ENCODE measurements at regions not wholly inside any gene's neighbourhood (a gene's known extent, or its start where the extent isn't known, plus 50 kb on each side); places are given as distances from the start of the nearest gene placed in this dataset.

DNA sequence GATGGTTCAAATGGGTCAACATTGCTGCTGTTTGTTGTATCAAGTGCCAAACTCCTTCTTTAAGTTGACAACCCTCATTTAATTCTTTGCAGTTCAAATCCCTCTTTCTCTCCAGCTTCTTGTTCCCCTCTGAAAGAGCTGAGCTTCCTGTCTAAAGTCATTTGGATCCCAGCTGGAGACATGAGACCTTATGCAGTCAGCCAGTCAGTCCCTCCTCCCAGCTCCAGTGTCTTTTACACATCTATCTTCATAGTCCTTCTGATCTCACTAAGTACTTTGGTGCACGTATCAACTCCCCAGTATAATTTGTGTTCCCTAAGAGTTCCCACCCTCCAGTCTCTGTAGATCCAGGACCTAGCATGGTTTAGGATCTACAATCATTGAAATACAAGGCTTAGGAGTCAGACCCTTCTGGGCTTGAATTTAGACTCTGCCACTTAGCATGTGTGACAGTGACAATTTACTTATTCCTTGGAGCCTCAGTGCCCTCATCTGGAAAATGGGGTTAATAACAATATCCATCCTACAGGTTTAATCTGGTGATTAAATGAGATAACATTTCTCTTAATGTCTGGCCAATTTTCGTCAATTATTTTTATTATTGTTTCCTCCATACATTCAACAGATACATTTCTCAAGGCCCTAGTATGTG lies 102.8 kb upstream of the SEMA6D start:
- no peak for DNase-seq

DNA sequence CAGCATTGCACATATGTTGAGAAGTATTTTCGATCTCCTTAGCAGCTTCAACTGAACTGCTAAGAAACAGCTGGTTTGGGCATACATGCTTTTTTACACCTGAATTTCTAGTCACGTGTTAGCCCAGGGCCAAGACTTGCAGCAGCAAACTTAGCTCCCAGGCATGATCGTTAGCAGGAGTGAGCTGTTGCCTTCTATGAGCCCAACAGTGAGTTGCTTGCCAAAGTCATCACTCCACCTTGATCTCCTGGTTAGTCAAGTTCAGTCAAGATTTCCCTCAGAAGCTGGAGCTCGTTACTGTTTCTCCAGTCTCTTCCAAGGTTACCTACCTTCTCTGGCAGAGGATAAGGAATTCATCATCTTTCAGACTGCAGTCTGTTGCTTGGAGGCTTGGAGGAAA lies 100.4 kb upstream of the SEMA6D start:
- DNase-seq = no peak

GRCh38 chr15:47618241-47618640 lies 99.1 kb upstream of the SEMA6D start:
- no peak for DNase-seq

- DNase-seq = no peak
Measured at GRCh38 chr15:47620960-47621681, 96.2 kb upstream of the SEMA6D start.

GRCh38 chr15:47622055-47622454 lies 95.2 kb upstream of the SEMA6D start:
- no peak for DNase-seq

DNA sequence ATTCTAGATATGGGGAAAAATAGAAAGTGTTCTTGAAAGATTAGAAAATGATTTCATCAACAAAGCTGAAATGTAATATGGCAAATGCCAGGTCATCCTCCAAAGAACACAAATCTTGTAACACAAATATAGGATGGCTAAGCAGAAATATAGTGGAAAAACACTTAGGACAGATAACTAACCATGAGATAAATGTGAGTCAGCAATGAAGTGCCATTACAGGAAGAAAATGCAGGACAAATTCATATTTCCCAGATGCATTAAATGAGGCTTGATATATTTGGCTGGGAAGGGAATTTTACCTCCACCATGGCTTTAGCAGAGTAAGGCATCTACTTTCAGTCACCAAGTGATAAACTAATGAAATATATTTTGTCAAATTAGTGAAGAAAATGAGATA lies 92.8 kb upstream of the SEMA6D start:
- no peak for DNase-seq

DNA sequence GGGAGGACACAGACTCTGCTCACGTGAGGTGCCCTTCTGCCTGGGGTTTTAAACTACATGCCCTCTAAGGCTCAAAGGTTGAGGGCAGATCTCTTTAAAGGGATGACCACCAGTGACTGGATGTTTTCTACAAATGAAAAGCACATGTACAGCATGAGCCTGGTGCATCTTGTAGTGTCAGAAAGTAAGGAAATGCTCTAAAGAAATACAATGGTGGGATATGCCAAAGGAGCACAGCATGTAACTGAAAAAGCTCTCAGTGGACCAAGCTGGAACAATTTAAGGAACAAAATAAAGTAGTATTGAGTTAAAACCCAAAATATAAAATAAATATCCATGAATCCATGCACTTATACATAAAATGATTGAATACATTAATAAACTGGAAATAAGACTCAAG lies 78.3 kb upstream of the SEMA6D start:
- no peak for DNase-seq

- DNase-seq = no peak
Measured at GRCh38 chr15:47640079-47640478, 77.2 kb upstream of the SEMA6D start.

DNA sequence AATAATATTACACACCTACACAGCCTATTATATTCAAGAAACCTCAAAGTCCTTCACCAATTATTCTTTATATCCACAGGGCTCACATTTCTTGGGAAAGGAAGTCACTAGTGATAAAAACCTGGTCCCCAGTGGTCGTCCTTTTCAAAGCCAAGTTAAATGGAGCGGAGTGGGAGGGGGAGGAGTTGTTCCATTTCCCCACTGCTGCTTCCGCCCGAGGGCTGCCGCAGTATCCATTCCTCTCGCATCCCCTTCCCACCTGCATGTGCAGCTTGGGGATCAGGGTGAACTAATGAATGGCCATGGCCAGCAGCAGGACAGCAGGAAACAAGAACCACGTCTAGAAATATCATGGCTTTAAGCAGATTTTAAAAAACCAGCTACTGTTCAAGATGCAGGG lies 76.4 kb upstream of the SEMA6D start:
- no peak for DNase-seq

- DNase-seq = no peak
Measured at GRCh38 chr15:47644722-47645121, 72.6 kb upstream of the SEMA6D start.

- DNase-seq = no peak
Measured at GRCh38 chr15:47650564-47650963, 66.7 kb upstream of the SEMA6D start.

DNA sequence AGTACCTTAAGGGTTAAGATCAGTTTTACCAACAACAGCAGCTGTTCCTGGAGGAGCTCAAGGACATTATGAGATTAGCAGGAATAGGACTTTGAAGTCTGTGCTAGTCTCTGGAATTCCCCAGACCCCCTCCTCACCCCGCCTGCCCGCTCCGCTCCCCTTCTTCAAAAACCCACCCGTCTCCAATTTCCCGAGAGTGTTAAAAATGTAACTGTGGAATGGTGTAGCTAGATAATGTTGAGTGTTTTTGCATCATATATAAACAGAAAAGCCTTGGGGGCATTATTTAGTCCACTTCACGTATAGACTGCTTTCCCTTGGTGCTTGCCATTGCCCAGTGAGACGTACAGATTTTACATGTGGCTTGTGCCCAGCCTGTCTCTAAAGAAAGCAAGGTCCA lies 65.0 kb upstream of the SEMA6D start:
- DNase-seq = no peak

DNA sequence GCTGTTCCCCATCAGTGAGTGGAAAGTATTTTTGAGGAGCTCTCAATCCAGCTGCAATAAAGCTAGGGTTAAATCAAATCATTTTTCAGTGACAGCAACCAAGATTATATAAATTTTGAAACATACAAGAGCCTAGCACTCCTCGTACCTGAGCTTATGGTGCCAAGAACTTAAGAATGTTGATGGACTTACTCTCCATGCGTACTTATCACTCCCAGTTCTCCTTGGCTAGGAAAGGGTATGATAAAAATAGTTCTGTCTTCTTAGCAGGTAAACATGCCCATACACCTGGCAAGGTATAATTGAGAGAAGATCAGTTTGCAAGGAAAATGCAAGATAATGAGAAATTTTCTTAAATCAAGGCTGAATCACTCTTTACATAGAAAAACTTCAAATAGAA lies 64.5 kb upstream of the SEMA6D start:
- DNase-seq = no peak

- no peak for DNase-seq
Measured at GRCh38 chr15:47661661-47662180, 55.6 kb upstream of the SEMA6D start.

GRCh38 chr15:47663101-47663500 lies 54.2 kb upstream of the SEMA6D start:
- no peak for DNase-seq
